ENCODE measurements at regions not wholly inside any gene's neighbourhood (a gene's known extent, or its start where the extent isn't known, plus 50 kb on each side); places are given as distances from the start of the nearest gene placed in this dataset.

DNA sequence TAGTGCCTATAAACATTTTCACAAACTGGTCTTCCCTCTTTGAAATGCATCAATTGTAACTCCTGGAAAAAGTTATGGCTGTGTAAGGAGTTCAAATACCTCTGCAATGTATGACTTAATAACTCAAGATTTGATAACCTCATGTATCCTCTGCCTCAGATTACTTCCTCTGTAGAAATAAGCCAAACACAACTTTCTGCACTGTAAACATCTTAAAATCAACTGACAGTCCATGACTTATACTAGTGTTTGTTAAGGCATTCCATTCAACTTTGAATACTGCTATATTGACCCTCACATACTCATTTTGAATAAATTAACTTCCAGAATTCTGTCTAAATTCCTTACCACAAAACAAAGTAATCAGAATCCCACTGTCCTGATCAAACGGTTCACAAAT is 256.2 kb upstream of the POU5F2 start (continued):
- TF ChIP-seq, protein P1, sequence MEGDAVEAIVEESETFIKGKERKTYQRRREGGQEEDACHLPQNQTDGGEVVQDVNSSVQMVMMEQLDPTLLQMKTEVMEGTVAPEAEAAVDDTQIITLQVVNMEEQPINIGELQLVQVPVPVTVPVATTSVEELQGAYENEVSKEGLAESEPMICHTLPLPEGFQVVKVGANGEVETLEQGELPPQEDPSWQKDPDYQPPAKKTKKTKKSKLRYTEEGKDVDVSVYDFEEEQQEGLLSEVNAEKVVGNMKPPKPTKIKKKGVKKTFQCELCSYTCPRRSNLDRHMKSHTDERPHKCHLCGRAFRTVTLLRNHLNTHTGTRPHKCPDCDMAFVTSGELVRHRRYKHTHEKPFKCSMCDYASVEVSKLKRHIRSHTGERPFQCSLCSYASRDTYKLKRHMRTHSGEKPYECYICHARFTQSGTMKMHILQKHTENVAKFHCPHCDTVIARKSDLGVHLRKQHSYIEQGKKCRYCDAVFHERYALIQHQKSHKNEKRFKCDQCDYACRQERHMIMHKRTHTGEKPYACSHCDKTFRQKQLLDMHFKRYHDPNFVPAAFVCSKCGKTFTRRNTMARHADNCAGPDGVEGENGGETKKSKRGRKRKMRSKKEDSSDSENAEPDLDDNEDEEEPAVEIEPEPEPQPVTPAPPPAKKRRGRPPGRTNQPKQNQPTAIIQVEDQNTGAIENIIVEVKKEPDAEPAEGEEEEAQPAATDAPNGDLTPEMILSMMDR (conservative IDR thresholded peaks at IDR 0.05; ENCODE audit: low read depth in 2 of 2), result no peak
- TF ChIP-seq, protein P2, sequence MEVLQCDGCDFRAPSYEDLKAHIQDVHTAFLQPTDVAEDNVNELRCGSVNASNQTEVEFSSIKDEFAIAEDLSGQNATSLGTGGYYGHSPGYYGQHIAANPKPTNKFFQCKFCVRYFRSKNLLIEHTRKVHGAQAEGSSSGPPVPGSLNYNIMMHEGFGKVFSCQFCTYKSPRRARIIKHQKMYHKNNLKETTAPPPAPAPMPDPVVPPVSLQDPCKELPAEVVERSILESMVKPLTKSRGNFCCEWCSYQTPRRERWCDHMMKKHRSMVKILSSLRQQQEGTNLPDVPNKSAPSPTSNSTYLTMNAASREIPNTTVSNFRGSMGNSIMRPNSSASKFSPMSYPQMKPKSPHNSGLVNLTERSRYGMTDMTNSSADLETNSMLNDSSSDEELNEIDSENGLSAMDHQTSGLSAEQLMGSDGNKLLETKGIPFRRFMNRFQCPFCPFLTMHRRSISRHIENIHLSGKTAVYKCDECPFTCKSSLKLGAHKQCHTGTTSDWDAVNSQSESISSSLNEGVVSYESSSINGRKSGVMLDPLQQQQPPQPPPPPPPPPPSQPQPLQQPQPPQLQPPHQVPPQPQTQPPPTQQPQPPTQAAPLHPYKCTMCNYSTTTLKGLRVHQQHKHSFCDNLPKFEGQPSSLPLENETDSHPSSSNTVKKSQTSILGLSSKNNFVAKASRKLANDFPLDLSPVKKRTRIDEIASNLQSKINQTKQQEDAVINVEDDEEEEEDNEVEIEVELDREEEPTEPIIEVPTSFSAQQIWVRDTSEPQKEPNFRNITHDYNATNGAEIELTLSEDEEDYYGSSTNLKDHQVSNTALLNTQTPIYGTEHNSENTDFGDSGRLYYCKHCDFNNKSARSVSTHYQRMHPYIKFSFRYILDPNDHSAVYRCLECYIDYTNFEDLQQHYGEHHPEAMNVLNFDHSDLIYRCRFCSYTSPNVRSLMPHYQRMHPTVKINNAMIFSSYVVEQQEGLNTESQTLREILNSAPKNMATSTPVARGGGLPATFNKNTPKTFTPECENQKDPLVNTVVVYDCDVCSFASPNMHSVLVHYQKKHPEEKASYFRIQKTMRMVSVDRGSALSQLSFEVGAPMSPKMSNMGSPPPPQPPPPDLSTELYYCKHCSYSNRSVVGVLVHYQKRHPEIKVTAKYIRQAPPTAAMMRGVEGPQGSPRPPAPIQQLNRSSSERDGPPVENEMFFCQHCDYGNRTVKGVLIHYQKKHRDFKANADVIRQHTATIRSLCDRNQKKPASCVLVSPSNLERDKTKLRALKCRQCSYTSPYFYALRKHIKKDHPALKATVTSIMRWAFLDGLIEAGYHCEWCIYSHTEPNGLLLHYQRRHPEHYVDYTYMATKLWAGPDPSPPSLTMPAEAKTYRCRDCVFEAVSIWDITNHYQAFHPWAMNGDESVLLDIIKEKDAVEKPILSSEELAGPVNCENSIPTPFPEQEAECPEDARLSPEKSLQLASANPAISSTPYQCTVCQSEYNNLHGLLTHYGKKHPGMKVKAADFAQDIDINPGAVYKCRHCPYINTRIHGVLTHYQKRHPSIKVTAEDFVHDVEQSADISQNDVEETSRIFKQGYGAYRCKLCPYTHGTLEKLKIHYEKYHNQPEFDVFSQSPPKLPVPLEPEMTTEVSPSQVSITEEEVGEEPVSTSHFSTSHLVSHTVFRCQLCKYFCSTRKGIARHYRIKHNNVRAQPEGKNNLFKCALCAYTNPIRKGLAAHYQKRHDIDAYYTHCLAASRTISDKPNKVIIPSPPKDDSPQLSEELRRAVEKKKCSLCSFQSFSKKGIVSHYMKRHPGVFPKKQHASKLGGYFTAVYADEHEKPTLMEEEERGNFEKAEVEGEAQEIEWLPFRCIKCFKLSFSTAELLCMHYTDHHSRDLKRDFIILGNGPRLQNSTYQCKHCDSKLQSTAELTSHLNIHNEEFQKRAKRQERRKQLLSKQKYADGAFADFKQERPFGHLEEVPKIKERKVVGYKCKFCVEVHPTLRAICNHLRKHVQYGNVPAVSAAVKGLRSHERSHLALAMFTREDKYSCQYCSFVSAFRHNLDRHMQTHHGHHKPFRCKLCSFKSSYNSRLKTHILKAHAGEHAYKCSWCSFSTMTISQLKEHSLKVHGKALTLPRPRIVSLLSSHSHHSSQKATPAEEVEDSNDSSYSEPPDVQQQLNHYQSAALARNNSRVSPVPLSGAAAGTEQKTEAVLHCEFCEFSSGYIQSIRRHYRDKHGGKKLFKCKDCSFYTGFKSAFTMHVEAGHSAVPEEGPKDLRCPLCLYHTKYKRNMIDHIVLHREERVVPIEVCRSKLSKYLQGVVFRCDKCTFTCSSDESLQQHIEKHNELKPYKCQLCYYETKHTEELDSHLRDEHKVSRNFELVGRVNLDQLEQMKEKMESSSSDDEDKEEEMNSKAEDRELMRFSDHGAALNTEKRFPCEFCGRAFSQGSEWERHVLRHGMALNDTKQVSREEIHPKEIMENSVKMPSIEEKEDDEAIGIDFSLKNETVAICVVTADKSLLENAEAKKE (CRISPR knock-in tag; IDR thresholded peaks at IDR 0.05), result no peak
- TF ChIP-seq NANOG (IDR thresholded peaks at IDR 0.05; ENCODE audit: borderline replicate concordance), result no peak
- no peak for TF ChIP-seq ZNF331 (CRISPR knock-in tag; IDR thresholded peaks at IDR 0.05; ENCODE audit: low read depth)
- no peak for TF ChIP-seq EZH2phosphoT487 (IDR thresholded peaks at IDR 0.05; ENCODE audit: unreplicated experiment)
- no peak for TF ChIP-seq POLR2AphosphoS5 (IDR thresholded peaks at IDR 0.05; ENCODE audit: low read depth)

DNA sequence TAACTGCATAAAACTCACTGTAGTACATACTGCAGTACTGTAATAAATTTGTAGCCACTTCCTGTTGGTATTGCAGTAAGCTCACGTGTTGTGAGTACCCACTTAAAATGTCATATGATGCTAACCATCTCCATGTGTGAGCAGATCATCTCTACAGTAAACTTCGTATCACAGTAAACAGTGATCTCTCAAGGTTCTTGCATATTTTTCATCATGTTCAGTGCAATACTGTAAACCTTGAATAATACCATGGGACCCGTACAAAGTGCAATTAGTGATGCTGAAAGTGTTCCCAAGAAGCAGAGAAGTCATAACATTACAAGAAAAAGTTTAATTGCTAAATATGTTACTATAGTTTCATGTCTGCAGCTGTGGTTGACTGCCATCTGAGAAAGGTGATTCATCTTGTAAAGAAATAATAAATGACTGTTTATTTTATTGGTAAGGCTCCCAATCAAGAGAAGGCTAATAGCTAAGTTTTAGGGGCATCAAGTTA is 253.8 kb upstream of the POU5F2 start:
- no peaks in the 10 kb centered on the region for H3F3A ChIP-seq (replicated peaks; ENCODE audit: low read depth)
- no peaks in the 10 kb centered on the region for H4K20me1 ChIP-seq (replicated peaks; ENCODE audit: insufficient read depth)
- no peaks in the 10 kb centered on the region; the same call in 2 of the 3 replicates for H3K4me1 Mint-ChIP-seq
- no peaks in the 10 kb centered on the region for H3K4me1 ChIP-seq (ENCODE audit: insufficient read depth)
- TF ChIP-seq, protein P3, sequence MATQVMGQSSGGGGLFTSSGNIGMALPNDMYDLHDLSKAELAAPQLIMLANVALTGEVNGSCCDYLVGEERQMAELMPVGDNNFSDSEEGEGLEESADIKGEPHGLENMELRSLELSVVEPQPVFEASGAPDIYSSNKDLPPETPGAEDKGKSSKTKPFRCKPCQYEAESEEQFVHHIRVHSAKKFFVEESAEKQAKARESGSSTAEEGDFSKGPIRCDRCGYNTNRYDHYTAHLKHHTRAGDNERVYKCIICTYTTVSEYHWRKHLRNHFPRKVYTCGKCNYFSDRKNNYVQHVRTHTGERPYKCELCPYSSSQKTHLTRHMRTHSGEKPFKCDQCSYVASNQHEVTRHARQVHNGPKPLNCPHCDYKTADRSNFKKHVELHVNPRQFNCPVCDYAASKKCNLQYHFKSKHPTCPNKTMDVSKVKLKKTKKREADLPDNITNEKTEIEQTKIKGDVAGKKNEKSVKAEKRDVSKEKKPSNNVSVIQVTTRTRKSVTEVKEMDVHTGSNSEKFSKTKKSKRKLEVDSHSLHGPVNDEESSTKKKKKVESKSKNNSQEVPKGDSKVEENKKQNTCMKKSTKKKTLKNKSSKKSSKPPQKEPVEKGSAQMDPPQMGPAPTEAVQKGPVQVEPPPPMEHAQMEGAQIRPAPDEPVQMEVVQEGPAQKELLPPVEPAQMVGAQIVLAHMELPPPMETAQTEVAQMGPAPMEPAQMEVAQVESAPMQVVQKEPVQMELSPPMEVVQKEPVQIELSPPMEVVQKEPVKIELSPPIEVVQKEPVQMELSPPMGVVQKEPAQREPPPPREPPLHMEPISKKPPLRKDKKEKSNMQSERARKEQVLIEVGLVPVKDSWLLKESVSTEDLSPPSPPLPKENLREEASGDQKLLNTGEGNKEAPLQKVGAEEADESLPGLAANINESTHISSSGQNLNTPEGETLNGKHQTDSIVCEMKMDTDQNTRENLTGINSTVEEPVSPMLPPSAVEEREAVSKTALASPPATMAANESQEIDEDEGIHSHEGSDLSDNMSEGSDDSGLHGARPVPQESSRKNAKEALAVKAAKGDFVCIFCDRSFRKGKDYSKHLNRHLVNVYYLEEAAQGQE (IDR thresholded peaks at IDR 0.05; ENCODE audit: unreplicated experiment), result no peak
- TF ChIP-seq, protein P1 (conservative IDR thresholded peaks at IDR 0.05; ENCODE audit: low read depth in 2 of 2), result no peak
- no peak for TF ChIP-seq CREB1 (CRISPR knock-in tag; IDR thresholded peaks at IDR 0.05; ENCODE audit: low read depth)
- TF ChIP-seq ZNF114 (CRISPR knock-in tag; IDR thresholded peaks at IDR 0.05), result no peak
- no peaks in the 10 kb centered on the region for H3K79me2 ChIP-seq (replicated peaks; ENCODE audit: insufficient read depth)
- no peaks in the 10 kb centered on the region for H3K27me3 Mint-ChIP-seq (ENCODE audit: insufficient read depth, low read depth, poor library complexity)
- no peaks in the 10 kb centered on the region for H3K27me3 ChIP-seq (ENCODE audit: insufficient read depth)
- H3K27ac ChIP-seq (ENCODE audit: low read depth), result no peak overlapping the region
- no peak overlapping the region for H3K4me3 Mint-ChIP-seq
- H3K9me3 Mint-ChIP-seq, result no peaks in the 10 kb centered on the region
- ATAC-seq (no peak), DNase-seq (ENCODE audit: low spot score) (no peak)
- H3K4me3 ChIP-seq, result no peak overlapping the region
- no peak overlapping the region for H2AFZ ChIP-seq
- H3K36me3 Mint-ChIP-seq (ENCODE audit: low read depth), result no peaks in the 10 kb centered on the region
- H3K36me3 ChIP-seq (ENCODE audit: insufficient read depth), result no peaks in the 10 kb centered on the region
- H3K9me2 ChIP-seq (ENCODE audit: insufficient read depth), result no peaks in the 10 kb centered on the region
- H3K27ac Mint-ChIP-seq, result no peak overlapping the region
- H3K4me2 ChIP-seq, result no peak overlapping the region
